HG03469 (cell line): ENCODE measurements at regions not wholly inside any gene's neighbourhood (a gene's known extent, or its start where the extent isn't known, plus 50 kb on each side); places are given as distances from the start of the nearest gene placed in this dataset.

Experiments
- ATAC-seq: cut with Tn5 transposase; IDR thresholded peaks from one replicate; pipeline ENCODE4 v1.9.1; 2021; ENCODE audit warnings: mild to moderate bottlenecking, moderate library complexity, moderate number of reproducible peaks; ENCODE audit not compliant: unreplicated experiment

DNA sequence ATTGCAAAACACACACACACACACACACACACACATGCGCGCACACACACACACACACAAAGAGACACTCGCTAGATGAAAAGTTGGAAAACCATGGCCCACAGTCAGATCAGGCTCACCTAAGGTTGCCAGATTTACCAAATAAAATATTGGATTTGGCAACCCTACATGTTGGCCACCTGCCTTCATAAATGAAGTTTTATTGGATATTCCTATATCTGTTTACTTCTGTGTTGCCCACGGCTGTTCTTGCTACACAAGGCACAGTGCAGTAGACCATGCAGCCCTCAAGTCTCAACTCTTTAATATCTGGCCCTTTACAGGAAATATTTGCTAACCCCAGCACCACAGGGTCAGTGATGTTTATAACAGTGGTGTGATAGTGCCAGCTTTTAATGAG is 445.0 kb upstream of the PROK2 start:
- no peak for ATAC-seq

DNA sequence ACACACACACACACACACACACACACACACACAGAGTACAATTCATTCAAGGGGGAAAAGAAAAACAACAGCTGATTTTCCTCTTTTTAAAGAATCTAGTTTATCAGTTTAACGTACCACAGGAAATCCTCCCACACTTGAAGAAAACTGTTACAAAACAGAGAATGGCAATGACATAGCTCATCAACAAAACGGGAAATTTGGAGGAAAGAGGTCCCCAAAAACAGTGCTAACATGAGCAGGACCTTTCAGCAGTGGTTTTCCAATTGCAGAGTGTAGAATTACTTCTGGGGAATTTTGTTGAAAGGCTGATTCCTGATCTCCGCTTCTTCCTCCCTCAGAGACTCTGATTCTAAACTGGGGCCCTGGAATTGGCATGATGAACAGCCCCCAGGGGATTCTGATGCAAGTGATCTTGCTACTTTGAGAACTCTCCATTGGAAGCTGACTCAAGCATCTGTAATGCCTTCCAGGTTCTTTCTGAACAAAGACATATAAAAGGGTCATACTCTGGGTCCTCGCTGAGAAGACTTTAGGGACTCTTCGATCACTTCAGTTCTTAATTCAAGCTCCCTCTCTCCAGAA is 442.6 kb upstream of the PROK2 start:
- ATAC-seq: no peak

DNA sequence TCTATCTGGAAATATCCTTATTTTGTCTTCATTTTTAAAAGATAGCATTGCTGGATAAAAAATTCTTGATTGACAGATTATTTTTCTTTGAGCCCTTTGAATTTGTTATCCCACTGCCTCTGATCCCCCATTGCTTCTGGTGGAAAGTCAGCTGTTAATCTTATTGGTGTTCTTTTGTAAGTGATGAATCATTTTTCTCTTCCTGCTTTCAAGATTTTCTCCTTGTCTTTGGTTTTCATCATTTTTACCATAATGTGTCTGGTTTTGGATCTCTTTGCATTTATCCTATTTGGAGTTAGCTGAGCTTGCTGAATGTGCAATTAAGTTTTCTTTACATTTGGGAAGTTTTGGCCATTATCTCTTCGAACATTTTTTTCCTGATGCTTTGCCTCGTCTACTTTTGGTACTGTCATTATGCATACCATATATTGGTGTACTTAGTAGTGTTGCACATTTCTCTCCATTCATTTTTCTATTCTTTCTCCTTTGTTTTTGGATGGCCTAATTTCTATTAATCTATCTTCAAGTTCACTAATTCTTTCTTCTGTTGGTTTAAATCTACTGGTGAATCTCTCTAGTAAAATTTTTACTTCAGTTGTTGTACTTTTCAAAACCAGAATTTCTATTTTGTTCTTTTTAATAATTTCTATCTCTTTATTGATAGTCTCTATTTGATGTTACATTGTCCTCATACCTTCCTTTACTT is 440.0 kb upstream of the PROK2 start:
- ATAC-seq: no peak

DNA sequence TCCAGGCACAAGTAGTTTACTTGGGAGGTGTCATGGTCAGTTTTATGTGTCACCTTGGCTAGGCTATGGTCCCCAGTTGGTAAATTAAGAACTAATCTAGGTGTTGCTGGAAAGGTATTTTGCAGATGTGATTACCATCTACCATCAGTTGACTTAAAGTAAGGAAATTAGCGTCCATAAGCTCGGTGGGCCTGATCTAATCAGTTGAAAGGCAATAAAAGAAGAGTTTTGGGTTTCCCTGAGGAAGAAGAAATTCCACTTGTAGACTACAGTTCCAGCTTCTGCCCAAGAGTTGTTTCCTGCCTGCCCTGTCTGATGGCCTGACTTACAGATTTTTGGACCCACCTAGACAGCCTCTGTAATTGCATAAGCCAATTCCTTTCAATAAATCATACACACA is 438.7 kb upstream of the PROK2 start:
- ATAC-seq: no peak

DNA sequence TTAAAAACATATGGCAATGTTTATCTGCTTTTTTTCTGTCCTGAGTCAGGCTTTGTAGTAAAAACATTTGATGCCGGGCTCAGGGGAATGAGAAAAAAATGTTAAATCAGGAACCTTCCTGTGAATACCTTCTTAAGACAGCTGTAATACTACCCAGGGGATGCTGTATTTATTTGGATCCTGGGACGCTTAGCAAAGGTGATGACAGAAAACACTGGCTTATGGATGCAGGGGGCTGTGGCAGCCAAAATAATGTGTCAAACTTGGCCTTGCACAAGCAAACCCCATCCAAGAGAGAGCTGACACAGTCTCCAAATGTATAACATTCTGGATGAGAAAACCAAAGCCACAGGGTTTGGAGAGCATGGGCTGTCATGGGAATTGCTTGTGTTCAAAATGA is 438.2 kb upstream of the PROK2 start:
- no peak for ATAC-seq

GRCh38 chr3:72222410-72222809 is 437.5 kb upstream of the PROK2 start:
- ATAC-seq: no peak

DNA sequence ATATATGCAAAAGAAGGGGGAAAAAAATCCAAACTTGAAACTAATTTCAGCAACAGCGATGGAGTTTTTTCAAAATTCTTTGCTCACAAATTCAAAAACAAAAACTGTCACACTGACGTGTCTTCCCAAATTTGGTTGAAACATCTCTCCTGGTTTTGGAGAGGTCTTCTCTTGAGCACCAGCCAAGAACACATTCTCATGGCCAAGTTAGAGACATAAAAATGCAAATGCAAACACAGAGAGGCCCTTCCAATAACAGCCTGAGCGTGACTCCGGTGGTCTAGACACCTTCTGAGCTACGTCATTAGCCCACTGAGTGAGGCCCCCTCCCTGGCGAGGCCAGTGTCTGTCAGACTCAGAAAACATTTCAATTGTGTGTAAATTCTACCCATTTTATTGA is 436.0 kb upstream of the PROK2 start:
- no peak for ATAC-seq

GRCh38 chr3:72219752-72220151 is 434.8 kb upstream of the PROK2 start:
- no peak for ATAC-seq

DNA sequence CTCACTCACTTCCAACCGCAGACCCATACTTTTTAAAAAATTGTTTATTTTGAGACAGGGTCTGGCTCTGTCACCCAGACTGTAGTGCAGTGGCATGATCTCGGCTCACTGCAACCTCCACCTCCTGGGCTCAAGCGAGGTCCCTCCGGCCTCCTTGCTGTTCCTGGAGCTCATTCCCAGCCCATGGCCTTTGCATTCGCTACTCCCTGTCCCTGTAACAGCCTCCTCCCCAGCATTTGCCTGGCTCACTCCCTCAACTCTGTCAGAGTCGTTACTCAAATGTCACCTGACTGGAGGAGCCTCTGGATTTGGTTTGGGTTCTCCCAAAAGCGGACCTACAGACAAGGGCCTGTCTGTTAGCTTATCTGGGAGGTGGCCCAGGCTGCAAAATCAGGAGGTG is 432.6 kb upstream of the PROK2 start:
- no peak for ATAC-seq

- no peak for ATAC-seq
Measured at GRCh38 chr3:72214066-72214951, 429.4 kb upstream of the PROK2 start.

DNA sequence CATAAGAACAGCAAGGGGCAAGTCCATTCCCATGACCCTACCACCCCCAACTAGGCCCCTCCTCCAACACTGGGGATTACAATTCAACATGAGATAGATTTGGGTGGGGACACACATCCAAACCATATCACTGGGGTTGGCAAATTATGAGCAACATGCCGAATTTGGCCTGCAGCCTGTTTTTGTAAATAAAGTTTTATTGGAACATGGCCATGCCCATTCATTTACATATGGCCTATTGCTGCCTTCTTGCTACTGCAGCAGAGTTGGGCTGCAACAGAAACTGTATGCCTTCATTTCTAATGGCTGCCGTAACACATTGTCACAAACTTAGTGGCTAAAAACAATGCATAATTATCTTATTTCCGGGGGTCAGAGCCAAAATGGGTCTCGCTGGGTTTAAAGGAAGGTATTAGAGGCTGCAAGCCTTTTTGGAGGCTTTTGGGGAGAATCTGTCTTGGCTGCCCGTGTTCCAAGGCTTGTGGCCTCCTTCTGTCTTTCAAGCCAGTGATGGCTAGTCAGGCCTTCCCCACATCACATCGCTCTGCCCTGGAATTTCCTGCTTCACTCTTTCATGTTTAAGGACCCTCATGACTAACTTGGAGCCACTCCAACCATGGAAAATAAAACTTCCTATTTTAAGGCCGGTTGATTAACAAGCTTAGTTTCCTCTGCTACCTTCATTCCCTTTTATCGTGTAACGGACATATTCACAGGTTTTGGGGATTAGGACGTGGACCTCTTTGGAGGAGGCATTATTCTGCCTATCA is 428.5 kb upstream of the PROK2 start:
- ATAC-seq: no peak

- no peak for ATAC-seq
Measured at GRCh38 chr3:72212396-72212795, 427.4 kb upstream of the PROK2 start.

GRCh38 chr3:72210261-72210660 is 425.3 kb upstream of the PROK2 start:
- no peak for ATAC-seq

- ATAC-seq: no peak
Measured at GRCh38 chr3:72205297-72205826, 420.4 kb upstream of the PROK2 start.

- no peak for ATAC-seq
Measured at GRCh38 chr3:72204452-72204851, 419.5 kb upstream of the PROK2 start.

- no peak for ATAC-seq
Measured at GRCh38 chr3:72203613-72204349, 418.8 kb upstream of the PROK2 start.

DNA sequence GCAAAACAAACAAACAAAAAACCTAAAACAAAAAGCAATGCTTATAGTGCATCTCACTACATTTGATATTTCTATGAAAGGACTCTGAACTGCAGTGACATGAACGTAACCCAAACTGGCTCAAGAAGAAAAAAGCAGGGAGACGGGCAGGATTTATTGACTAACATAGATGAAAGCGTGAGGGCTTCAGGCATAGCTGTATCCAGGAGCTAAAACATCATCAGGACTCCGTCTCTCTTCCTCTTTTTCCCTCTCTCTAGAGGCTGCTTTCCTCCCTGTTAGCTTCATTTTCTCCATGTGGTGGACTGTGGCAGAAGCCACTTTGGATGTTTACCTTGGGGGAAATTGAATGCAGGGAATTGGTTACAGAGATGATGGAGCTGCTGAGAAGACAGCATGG is 418.2 kb upstream of the PROK2 start:
- no peak for ATAC-seq

DNA sequence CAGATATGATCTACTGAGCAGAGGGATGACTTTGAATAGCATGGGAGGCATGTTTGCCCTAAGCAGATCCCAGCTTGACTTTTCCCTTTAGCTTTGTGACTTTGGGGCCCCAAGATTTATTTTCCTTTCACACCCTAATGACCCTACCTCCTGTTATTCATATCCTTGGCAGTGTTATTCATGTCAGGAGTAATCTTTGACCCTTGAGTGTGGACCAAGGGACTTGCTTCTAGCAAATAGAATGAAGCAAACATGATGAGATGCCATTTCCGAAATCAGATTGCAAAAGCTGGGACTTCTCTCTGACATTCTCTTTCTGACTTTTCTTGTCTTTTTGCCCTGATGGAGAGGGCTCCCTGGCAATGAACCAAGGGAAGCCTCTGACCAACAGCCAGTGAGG is 415.4 kb upstream of the PROK2 start:
- no peak for ATAC-seq

- no peak for ATAC-seq
Measured at GRCh38 chr3:72199530-72199929, 414.6 kb upstream of the PROK2 start.

DNA sequence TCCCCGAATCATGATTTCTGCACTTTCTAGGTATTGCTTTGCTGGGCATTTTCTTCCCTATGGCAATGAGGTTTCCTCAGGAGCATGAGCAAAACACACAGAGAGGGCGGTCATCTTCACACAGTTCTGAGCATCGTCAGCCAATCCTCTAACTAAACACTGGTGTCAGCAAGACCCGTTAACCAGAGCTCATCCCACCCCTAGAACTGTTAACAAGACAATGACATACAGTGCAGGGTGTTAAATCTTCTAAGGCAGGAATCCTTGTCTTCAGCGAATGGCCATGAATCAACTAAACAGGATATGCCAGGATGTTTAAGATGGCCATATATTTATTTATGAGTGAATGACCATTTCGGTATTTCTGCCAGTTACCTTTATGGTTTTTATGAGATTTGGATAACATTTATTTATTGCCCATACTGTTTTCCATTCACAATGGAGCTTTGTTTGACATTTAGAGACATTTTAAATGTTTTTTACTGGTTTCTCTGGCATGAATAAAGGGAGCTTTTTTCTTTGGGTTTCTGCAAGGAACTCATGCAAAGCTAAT is 411.5 kb upstream of the PROK2 start:
- no peak for ATAC-seq
